ENCODE measurements at regions not wholly inside any gene's neighbourhood (a gene's known extent, or its start where the extent isn't known, plus 50 kb on each side); places are given as distances from the start of the nearest gene placed in this dataset.

DNA sequence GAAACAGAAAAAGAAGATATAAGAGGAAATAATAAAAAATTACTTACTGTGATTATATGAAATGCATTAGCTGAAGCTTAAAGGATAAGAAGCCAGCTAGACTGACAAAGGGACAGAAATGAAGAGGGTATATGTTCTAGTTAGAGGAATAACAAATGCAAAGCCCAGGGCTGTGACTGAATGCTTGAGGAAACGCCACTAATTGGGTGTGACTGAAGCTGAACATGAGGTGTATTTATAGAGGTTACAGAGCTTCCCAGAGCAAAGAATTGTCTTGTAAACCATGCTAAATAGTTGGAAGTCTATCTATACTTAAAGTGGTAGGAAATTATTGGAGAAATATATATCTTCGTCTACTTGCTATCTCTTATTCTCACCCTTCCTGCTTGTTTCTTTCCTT, 77.7 kb upstream of the PLPPR5 start:
- TF ChIP-seq EZH2 (IDR thresholded peaks at IDR 0.05; ENCODE audit: insufficient read depth, poor library complexity, severe bottlenecking) (no peak), EZH2phosphoT487 (IDR thresholded peaks at IDR 0.05; ENCODE audit: insufficient read depth, low read depth) (no peak)

All from GM23248 (cell line).